SK-N-SH (cell line): ENCODE measurements at regions not wholly inside any gene's neighbourhood (a gene's known extent, or its start where the extent isn't known, plus 50 kb on each side); places are given as distances from the start of the nearest gene placed in this dataset.

Source experiments
- CTCF ChIA-PET: fragments of 300-600, 350-600 bp; formaldehyde crosslinking; extraction: SDS; loops from one replicate; lab custom pipeline; 2021; lab: Yijun Ruan, JAX
- POLR2A ChIA-PET: fragments of 350-600 bp; sonication (Branson Sonifier 250); formaldehyde crosslinking; extraction: SDS; loops from one replicate; lab custom pipeline; 2020; ENCODE audit warnings: antibody characterized with exemption, inconsistent platforms; lab: Yijun Ruan, JAX
- DNase-seq: peaks from one replicate; pipeline ENCODE4 v3.0.0; 2012
- H2AFZ ChIP-seq: fragments of 200-600 bp; sonication (generic); 2 replicates; pipeline ENCODE4 v1.8.1; 2016; ENCODE audit warnings: antibody characterized with exemption, mild to moderate bottlenecking, low read depth
- H3F3A ChIP-seq: fragments of 200-600 bp; sonication (generic); replicated peaks from 2 replicates; pipeline ENCODE3; 2016; ENCODE audit warnings: antibody characterized with exemption, mild to moderate bottlenecking; ENCODE audit not compliant: insufficient read depth
- H3K27ac ChIP-seq, 2 experiments: fragments of 200-500 bp in 1 of 2; fragments of 200-600 bp in 1 of 2; sonication (Bioruptor generic) in 1 of 2; sonication (generic), shearing (Covaris generic) in 1 of 2; 2 replicates each; pipeline versions ENCODE4 v1.5.1 to v1.6.1; 2014 to 2016; ENCODE audit warnings: low read depth in 2 of 2, inconsistent platforms in 1 of 2, low read length in 1 of 2, mild to moderate bottlenecking in 1 of 2, mixed read lengths in 1 of 2
- H3K27me3 ChIP-seq: fragments of 200-600 bp; sonication (generic), shearing (Covaris generic); 2 replicates; pipeline ENCODE4 v1.6.1; 2016; ENCODE audit warnings: mixed run types; ENCODE audit not compliant: insufficient read depth
- H3K36me3 ChIP-seq, 2 experiments: fragments of 200-500 bp in 1 of 2; fragments of 200-600 bp in 1 of 2; sonication (Bioruptor generic) in 1 of 2; sonication (generic) in 1 of 2; replicated peaks in 1 of 2; 2 replicates each; pipeline versions ENCODE3 to v1.5.1; 2014 to 2016; ENCODE audit warnings: low read length in 1 of 2, mild to moderate bottlenecking in 1 of 2; ENCODE audit not compliant: insufficient read depth in 2 of 2, control insufficient read depth in 1 of 2
- H3K4me1 ChIP-seq, 2 experiments: fragments of 200-500 bp in 1 of 2; fragments of 200-600 bp in 1 of 2; sonication (Bioruptor generic) in 1 of 2; sonication (generic), shearing (Covaris generic) in 1 of 2; 2 replicates each; pipeline versions ENCODE4 v1.5.1 to v1.6.1; 2014 to 2016; ENCODE audit warnings: low read depth in 1 of 2, low read length in 1 of 2, mixed run types in 1 of 2; ENCODE audit not compliant: insufficient read depth in 2 of 2, control insufficient read depth in 1 of 2
- H3K4me2 ChIP-seq: fragments of 200-600 bp; sonication (generic), shearing (Covaris generic); 2 replicates; pipeline ENCODE4 v1.6.1; 2017; ENCODE audit warnings: mixed run types
- H3K4me3 ChIP-seq, 2 experiments: fragments of 200-500 bp in 1 of 2; fragments of 200-600 bp in 1 of 2; sonication (Bioruptor generic) in 1 of 2; sonication (generic), shearing (Covaris generic) in 1 of 2; 2 replicates each; pipeline versions ENCODE4 v1.5.1 to v1.8.1; 2014 to 2016; ENCODE audit warnings: low read depth in 2 of 2, inconsistent platforms in 1 of 2, low read length in 1 of 2, mild to moderate bottlenecking in 1 of 2, mixed read lengths in 1 of 2, moderate library complexity in 1 of 2
- H3K79me2 ChIP-seq: fragments of 200-600 bp; sonication (generic); 2 replicates; pipeline ENCODE4 v1.8.1; 2017; ENCODE audit warnings: mild to moderate bottlenecking; ENCODE audit not compliant: insufficient read depth
- H3K9ac ChIP-seq: fragments of 200-600 bp; sonication (generic); 2 replicates; pipeline ENCODE4 v1.6.1; 2017; ENCODE audit warnings: mixed run types
- H3K9me2 ChIP-seq: fragments of 200-600 bp; sonication (generic); 2 replicates; pipeline ENCODE4 v1.6.1; 2017; ENCODE audit warnings: mixed run types
- H3K9me3 ChIP-seq: fragments of 200-600 bp; sonication (generic); 2 replicates; pipeline ENCODE4 v1.6.1; 2017; ENCODE audit warnings: mixed run types, mild to moderate bottlenecking, moderate library complexity
- H4K20me1 ChIP-seq: fragments of 200-600 bp; sonication (generic); 2 replicates; pipeline ENCODE4 v1.6.1; 2017; ENCODE audit warnings: mild to moderate bottlenecking, mixed run types; ENCODE audit not compliant: insufficient read depth
- CHD2 ChIP-seq: fragments of 150-350 bp; IDR thresholded peaks from 2 replicates; pipeline ENCODE4 v1.6.1; 2018; ENCODE audit warnings: low read length; ENCODE audit not compliant: partially characterized antibody
- CTCF ChIP-seq: fragments of 200-600 bp; sonication (generic); IDR thresholded peaks from 2 replicates; pipeline ENCODE4 v1.6.1; 2017; ENCODE audit warnings: antibody characterized with exemption, mild to moderate bottlenecking, moderate library complexity
- EZH2phosphoT487 ChIP-seq: fragments of 200-600 bp; sonication (generic); IDR thresholded peaks from 2 replicates; pipeline ENCODE4 v1.6.1; 2017; ENCODE audit warnings: low read depth, mixed run types, mild to moderate bottlenecking, antibody characterized with exemption, moderate library complexity, borderline replicate concordance
- FOSL2 ChIP-seq: IDR thresholded peaks from 2 replicates; pipeline ENCODE4 v1.4.0; 2012; ENCODE audit warnings: low read depth, mild to moderate bottlenecking, moderate library complexity, borderline replicate concordance
- GABPA ChIP-seq: IDR thresholded peaks from 2 replicates; pipeline ENCODE4 v1.4.0; 2012; ENCODE audit warnings: low read depth, mild to moderate bottlenecking
- IRF3 ChIP-seq: fragments of 150-350 bp; IDR thresholded peaks from 2 replicates; pipeline ENCODE4 v1.6.1; 2016; ENCODE audit warnings: mild to moderate bottlenecking, low read depth, low read length
- JUND ChIP-seq: IDR thresholded peaks from 2 replicates; pipeline ENCODE4 v1.4.0; 2012
- MXI1 ChIP-seq: IDR thresholded peaks from 2 replicates; pipeline ENCODE4 v1.6.1; 2012; ENCODE audit warnings: mild to moderate bottlenecking, low read depth, low read length, improper control_type of control experiment
- REST ChIP-seq: IDR thresholded peaks from 2 replicates; pipeline ENCODE4 v1.6.1; 2012; ENCODE audit warnings: mild to moderate bottlenecking, low read depth, low read length, moderate library complexity
- RFX5 ChIP-seq: IDR thresholded peaks from 2 replicates; pipeline ENCODE4 v1.6.1; 2012; ENCODE audit warnings: mild to moderate bottlenecking, improper control_type of control experiment, low read length
- TAF1 ChIP-seq: IDR thresholded peaks from 2 replicates; pipeline ENCODE4 v1.6.1; 2012; ENCODE audit warnings: low read depth, mild to moderate bottlenecking, low read length, moderate library complexity, borderline replicate concordance
- USF1 ChIP-seq: IDR thresholded peaks from 2 replicates; pipeline ENCODE4 v1.4.0; 2012; ENCODE audit warnings: low read depth, borderline replicate concordance
- YY1 ChIP-seq: IDR thresholded peaks from 2 replicates; pipeline ENCODE4 v1.4.0; 2012; ENCODE audit warnings: low read depth, mild to moderate bottlenecking
- WGBS: methylation state at CpG from one replicate; pipeline ENCODE4 v1.1.6; 2017; ENCODE audit warnings: low lambda C conversion rate; 5-methylcytosine and 5-hydroxymethylcytosine counted together
- TF ChIP-seq, protein P1 (sequence below): IDR thresholded peaks from 2 replicates; pipeline ENCODE4 v1.4.0; 2012; ENCODE audit warnings: low read depth, borderline replicate concordance

DNA sequence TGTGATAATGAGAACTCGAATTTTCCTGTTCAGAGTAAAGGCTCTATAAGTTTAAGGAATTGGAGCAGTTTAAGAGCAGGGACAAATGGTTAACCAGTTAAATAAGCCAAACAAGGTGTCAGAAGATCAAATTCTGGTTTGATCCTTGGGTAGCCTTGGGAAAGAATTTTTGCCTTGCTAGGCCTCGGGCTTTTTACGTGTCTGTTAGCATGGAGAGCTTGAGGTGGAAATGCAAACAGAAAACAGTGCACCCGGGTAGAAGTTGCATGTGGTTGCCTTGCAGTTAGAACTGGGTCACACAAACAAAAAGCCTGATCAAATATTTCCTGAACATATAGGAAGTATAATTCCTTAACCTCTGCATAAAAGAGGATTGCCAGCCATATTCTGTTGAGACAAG is 58.3 kb downstream of the RIN2 start:
- TF ChIP-seq IRF3 (no peak), TAF1 (no peak), MXI1 (no peak), EZH2phosphoT487 (no peak), REST (no peak), JUND (no peak), FOSL2 (no peak), GABPA (no peak), CHD2 (no peak), USF1 (no peak), CTCF (no peak), YY1 (no peak), RFX5 (no peak)
- TF ChIP-seq, protein P1, sequence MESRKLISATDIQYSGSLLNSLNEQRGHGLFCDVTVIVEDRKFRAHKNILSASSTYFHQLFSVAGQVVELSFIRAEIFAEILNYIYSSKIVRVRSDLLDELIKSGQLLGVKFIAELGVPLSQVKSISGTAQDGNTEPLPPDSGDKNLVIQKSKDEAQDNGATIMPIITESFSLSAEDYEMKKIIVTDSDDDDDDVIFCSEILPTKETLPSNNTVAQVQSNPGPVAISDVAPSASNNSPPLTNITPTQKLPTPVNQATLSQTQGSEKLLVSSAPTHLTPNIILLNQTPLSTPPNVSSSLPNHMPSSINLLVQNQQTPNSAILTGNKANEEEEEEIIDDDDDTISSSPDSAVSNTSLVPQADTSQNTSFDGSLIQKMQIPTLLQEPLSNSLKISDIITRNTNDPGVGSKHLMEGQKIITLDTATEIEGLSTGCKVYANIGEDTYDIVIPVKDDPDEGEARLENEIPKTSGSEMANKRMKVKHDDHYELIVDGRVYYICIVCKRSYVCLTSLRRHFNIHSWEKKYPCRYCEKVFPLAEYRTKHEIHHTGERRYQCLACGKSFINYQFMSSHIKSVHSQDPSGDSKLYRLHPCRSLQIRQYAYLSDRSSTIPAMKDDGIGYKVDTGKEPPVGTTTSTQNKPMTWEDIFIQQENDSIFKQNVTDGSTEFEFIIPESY: no peak
- no peaks in the 10 kb centered on the region for H3K9me3 ChIP-seq
- peaks cover 22% of the 10 kb centered on the region for H3F3A ChIP-seq
- ChIA-PET POLR2A (no interaction called here), CTCF (no interaction called here)
- H3K36me3 ChIP-seq: peaks cover 0 to 6% of the 10 kb centered on the region in 2 experiments
- H3K9ac ChIP-seq: peak overlapping the region; percentile 47; the same call in 1 of the 2 replicates
- peak overlapping the region; percentile 25 for H3K4me2 ChIP-seq
- H3K79me2 ChIP-seq: no peaks in the 10 kb centered on the region
- no peak overlapping the region for H3K4me3 ChIP-seq
- no peaks in the 10 kb centered on the region for H4K20me1 ChIP-seq
- H3K27me3 ChIP-seq: no peaks in the 10 kb centered on the region
- no peak overlapping the region for H2AFZ ChIP-seq
- H3K27ac ChIP-seq: peak overlapping the region; percentile 36 to 99; a peak in 3 of 4 replicates
- DNase-seq: no peak
- no peaks in the 10 kb centered on the region for H3K9me2 ChIP-seq
- peaks cover 0 to 22% of the 10 kb centered on the region in 2 experiments for H3K4me1 ChIP-seq
- 85% methylated on average over 4 of the region's 4 CpGs for WGBS
